HG02981 (cell line): ENCODE measurements at regions not wholly inside any gene's neighbourhood (a gene's known extent, or its start where the extent isn't known, plus 50 kb on each side); places are given as distances from the start of the nearest gene placed in this dataset.

Experiments
- ATAC-seq: cut with Tn5 transposase; IDR thresholded peaks from one replicate; pipeline ENCODE4 v1.9.1; 2021; ENCODE audit warnings: mild to moderate bottlenecking, moderate library complexity; ENCODE audit not compliant: unreplicated experiment

DNA sequence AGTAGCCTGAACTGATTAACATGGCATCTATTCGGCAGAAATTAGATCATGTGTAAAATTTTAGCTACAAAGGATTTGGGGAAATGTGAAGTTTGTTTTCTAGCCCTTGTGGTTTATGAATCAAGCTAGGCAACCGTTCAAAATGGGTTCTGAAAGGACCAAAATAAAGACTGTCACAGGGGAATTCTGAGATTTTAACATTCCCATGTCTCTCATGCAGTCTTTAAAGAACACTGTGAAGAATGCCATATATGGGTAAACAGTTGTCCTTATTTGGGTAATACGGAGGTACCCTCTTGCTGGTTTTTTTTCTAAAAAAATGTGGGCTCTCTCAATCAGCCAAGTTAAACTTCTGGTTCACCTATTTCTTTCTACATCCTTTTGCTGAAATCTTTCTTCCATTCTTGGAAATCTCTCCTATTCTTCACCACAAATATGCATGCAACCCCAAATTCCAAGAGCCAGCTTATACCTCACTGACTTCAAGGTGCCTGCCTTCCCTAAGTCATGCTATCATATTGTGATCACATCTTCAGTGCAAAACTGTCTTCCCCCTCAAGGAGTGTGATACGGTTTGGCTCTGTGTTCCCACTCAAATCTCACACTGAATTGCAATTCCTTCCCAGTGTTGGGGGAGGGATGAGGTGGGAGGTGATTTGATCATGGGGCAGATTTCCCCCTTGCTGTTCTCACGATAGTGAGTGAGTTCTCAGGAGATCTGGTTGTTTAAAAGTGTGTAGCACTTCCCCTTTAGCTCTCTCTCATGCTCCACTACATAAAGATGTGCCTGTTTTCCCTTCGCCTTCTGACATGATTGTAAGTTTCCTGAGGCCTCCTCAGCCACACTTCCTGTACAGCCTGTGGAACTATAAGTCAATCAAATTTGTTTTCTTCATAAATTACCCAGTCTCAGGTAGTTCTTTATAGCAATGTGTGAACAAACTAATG lies 308.7 kb downstream of the TTLL7 start:
- ATAC-seq: no peak

DNA sequence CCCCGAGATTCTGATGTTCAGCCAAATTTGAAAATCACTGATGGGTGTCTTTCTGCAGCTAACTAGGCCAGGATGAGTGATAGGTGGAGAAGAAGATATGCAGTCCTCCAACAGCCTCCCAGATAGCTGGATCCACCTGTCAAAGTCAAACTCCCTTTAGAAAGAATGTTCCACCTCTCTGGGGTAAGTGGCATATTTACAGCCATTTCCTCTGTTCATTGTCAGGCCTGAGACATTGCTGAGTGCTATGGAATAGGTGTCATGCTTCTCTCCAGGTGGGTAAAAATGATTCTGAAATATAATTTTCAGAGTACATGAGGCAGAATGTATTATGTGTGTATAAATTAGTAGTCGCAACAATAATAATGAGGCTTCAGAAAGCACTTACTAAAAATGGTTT lies 316.8 kb downstream of the TTLL7 start:
- ATAC-seq: no peak

DNA sequence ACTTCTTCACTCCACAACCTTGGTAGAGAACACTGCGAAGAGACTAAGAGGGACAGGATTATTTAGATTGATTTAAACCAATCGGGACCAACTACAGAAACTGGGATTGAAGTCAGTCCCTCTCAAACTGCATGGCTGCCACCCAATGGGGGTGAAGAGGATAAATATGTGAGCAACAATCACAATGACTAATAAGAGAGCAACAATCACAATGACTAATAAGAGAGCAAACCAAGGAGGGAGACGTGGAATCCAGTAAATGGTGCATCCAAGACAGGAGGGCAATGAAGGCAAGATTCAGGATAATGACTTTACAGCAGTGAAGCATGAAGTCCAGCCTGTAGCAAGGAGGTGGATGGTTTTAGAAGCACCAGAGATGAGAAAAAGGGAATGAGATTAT lies 322.8 kb downstream of the TTLL7 start:
- no peak for ATAC-seq

DNA sequence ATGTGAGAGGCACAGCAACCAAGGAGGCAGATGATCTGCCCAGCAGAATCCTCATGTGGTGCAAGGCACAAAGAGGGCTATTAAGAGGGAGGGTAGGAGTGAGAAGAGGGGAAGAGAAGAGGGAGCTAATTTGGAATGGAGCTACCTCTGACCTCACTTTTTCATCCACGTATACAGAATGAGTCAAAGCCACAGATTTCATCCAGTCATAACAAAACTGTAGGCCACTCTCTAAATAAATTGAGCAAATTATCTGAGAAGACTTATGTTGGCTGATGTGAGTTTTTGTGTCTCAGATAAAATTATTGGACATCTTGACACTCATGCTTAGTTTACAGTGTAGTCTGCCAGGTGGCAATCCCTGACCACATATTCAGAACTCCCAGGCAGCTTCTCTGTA lies 325.6 kb downstream of the TTLL7 start:
- ATAC-seq: peak; percentile 61

DNA sequence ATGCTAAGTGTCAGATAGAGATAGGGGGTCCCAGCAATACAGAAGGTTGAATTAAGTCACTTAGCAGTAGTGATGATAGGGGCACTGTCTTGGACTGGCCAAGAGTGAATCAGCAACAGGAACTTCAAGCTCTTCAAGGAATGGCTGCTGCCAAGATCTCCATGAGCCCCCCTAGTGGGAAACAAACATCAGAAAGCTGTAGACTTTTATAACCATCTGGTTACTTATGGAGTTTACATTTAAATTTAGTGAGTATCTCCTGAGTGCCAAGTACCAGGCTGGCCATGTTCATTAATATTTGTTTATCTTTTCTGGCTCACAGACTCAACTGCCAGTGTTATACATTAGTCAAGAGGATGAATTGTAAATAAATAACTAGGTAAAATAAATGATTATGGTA lies 327.3 kb downstream of the TTLL7 start:
- ATAC-seq: no peak

DNA sequence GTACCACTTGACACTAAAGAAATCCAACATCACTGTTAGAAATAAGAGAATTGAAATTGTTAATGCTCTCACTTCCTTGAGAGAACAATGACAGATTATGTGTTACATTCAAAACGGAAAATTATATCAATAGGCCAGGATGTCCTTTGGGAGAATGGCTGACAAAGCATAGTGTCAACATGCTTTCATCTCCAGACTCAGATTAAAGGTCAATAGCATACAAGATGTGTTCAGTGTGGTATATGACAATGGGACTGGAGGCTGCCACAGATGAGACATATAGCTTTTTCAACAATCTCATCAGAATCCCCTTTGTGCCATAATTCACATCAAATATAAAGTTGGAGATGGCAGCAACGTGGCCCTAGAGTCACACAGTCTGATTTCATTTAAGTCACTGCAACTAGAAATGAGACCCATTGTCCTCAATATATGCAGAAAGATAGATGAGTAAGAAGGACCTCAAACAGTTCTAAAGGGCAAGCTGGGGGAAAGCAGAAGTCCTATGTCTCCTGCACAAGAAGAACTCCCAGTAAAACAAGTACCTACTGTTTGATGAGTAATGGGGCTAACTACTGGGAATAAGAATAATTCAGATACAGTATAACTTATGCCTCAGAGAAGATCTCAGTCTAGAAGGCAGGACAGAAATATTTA lies 327.9 kb downstream of the TTLL7 start:
- ATAC-seq: no peak

DNA sequence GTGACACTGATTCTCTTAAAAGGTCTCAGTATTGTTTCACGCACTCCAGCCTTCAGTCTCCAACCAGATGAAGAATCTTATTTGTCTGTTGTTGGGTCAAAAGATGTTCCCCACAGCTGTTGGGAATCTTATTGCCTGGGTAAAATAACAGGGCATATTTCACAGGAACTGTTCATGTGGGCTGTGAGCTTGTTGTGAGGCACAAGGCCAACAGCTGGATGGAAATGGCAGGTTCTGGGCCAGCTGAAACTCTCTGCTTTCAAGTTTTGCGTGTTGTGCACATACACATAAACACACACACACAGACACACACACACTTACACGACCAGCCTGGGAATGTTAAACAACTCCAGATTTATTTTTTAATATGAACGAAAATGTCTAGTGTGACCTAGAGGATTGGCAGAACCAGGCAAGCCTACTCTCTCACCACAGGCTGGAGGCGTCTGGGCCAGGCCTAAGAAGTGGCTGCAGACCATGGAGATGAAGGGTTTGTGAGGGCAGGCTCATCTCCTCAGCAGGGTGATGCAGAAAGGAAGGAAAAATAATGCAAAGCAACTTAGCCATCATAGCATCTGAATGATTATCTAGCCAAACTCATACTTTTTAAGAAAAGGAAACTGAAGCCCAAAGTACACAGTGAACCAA lies 357.0 kb downstream of the TTLL7 start:
- no peak for ATAC-seq

DNA sequence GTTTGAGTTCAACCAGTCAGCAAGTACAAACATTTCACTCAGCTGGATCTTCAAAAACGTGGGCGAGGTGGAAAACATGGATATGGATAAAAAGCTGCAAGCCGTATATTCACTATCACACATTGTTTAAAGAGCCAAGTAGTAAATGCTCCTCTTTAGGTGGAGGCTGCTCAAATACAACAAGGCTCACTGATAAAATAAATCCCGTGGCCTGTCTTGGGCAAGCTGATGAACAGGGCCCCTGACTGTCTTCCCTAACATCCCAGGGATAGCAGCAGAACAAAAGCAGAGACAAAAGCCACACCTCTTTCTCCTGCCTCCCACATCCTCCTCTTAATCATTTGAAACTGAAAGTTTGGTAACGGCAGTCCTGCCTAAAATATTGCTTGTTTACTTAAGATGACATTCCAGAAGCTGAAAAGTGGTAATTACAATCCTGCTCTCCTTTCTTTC lies 357.7 kb downstream of the TTLL7 start:
- ATAC-seq: no peak

DNA sequence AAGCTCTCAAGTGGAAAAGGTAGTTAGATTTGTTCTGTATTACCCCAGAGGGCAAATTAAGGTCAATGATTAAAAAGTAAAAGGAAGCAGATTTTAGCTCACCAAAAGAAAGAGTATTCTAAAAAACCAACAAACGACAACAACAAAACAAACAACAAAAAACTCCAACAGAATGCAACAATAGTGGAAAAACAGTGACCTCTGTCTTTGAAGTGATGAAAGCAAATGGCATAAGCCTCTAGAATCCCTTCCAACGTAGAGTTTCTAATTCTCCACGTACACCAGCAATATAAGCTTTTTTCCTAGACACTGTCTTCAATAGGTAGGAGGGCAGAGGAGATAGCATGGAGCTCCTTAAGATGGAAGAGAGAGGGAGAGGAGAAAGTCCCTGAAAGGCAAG lies 359.1 kb downstream of the TTLL7 start:
- no peak for ATAC-seq

DNA sequence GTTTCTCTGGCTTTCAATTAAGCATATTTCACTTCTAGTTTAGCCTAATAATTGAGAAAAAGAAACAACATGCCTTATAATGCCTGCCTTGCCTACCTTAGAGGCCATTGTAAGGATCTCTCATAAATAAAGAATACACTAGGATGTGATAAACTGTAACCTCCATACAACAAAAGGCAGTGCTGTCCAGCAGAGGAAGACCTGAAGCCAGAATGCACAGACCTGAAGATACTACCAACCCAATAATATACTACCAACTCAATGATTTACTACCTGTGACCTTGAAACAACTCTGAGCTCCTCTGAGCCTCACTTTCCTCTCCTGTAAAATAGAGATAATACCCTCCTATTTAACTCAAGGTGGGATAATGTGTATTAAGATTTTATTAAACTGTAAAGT lies 361.3 kb downstream of the TTLL7 start:
- ATAC-seq: no peak

DNA sequence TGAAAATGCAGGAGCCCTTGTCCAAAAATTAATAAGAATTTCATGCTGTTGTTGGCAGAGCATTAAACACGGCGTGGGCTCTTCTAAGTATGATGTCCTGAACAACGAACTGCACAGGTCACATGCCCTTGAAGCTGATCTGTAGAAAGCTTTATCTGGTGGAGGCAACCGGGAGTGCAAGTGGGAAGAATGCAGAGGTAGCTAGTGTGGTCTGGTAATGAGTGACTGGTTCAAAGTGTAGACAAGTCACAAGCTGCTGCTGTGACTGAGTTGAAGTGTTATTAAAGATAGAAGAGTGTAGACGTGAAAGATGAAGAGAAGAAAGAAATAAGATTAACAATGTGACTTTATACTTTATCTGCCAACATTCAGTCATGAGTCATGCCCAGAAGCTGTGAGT lies 361.9 kb downstream of the TTLL7 start:
- ATAC-seq: no peak

DNA sequence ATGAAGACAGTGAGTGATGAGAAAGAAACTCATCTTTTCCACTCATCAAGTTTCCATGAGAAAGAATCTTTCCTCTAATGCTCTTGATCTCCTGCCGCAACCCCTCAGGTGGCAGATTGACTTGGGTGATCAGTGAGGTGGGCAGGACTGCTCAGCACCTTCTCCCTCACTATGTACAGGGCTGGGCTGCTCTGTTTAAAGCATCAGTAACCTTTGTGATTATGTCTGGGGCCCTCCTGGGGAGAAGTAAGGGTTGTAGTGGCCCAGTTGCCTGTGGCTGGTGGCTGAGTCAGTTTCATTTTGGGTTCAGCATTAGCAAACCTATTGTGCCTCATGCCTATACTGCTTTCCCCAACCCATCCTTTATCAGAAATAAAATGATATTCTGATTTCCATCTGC lies 366.0 kb downstream of the TTLL7 start:
- ATAC-seq: no peak

DNA sequence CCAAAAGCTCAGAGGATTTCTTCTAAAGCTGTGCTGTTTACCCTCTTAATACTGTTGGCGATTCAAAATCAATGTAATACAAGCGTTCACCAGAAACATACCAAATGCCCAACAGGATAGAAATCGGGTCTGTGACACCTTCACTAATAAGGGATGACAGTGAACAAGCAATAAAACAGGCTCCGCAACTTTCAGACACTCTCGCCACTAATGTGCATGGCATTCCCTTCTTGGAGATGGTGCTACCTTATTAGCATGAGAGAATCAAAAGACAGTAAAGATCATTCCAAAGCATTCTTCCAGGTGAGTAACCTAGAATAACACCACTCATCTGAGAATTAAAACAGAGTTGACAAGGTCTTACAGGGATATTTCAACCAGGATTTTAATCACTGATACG lies 367.1 kb downstream of the TTLL7 start:
- no peak for ATAC-seq

DNA sequence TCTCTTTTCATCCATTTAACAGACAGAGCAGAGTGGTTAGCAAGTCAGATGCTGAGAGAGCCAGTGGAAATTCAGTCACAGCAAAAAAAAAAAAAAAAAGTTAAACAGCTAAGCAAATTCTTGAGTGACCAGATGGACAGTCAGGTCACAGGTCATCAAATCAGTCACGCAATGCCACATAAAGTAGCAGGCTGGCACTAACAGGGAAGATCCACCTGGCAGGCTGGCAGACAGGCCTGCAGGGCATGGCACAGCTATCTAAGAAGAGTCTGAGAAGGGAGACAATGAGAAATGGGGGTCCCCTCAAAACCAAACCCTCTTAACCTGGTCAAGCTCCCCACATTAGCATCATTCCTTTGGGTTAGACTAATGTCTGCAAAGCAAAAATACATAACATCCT lies 371.9 kb downstream of the TTLL7 start:
- ATAC-seq: no peak

DNA sequence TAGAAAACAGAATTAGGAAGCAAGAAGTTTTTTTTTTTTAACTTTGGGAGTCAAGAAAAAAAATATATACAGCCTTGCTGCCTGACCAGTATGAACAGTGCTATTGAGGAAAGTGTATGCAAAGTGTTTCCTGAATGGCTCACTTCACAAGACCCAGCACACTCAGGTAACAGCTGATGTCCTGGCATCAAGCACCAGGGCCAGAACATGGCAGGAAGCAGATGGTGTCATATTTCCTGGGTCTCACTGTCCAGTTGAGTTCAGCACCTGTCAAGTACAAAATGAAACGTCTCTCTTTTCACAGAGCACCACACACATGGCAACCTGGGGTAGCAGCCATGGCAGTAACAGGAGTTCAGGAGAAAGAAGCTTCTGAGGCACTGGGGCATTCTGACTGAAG lies 372.3 kb downstream of the TTLL7 start:
- ATAC-seq: no peak

DNA sequence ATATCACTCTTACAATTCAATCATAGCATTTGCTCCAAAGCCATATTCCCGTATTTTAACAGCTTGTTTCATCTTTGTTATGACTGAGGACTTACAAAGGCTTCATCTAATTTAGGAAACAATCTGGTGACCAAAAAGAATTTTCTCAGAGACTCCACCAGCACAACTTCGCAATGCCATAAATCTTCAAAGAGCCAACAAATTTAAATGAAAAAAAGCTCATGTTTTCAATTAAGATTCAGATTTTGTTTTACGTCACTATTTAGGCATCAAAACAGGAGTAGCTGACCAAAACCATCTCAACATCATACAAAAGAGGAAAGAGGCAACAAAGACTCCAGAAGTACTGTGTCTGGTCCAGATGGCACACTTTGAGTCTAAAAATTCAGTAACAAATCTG lies 373.3 kb downstream of the TTLL7 start:
- ATAC-seq: no peak

DNA sequence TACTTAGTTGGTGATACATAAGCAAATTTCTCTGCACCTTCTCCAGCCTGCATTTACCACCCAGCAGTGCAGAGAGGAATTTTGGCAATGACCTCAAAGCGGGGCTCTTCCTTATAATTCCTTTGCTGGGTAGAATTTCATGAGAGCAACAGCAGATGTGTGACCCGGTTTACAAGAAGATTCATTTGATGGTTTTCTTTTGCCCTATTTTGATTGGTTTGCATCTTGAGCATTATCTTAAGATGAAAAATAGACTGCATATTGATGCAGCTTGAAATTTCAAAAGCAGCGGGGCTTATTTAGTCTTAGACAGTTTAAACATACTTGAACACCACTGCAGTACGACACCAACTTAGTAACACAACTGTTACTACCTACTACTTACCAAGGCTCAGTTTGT lies 378.9 kb downstream of the TTLL7 start:
- ATAC-seq: no peak

DNA sequence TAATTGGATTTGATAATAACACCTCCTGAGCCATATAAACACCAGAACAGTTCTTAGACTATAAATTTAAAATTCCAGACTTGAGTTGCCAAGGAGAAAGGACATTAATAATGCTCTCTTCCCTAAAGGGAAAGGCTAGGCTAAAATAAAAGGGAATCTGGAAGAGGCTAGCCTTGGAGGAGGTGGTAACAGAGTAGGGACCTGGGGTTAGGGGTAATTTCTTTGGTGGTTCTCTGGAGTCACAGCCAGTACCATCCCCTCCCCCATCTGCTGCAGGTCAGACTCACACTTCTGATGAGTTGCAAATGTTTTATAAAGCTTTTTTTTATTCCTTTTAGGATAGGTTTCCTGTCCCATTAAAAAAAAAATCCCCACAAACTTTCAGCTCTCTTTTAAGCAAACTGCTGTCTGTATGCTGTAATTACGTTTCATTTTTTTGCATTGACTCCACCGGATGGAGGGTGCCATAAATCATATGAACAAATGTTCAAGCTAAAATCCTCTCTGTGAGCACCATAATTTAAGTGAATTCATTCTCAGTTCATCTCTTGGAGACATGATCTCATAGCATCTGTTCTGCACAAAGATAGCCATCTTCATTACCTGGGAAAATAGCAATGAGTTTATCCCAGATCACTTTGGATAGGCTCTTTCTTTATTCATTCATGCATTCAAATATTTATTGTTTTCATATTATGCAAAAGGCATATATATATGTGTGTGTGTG lies 379.6 kb downstream of the TTLL7 start:
- no peak for ATAC-seq

DNA sequence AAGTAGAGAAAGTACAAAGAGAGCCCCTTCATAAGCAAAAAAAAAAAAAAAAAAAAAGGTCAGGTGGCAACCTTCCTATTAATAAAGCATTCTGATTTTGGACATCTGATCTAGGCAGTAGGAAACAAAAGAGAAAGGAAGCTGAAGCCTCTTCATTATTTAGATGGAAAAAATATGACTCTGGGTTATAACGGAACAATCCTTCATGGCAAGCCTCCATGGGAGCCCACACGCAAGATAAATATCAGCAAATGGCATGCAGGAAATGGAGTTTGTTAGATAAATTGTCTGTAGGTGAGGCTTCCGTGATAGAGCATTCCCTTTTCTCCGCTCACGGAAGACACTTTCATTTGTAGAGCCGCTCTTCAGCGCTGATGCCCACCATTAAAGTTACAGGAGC lies 381.0 kb downstream of the TTLL7 start:
- no peak for ATAC-seq

DNA sequence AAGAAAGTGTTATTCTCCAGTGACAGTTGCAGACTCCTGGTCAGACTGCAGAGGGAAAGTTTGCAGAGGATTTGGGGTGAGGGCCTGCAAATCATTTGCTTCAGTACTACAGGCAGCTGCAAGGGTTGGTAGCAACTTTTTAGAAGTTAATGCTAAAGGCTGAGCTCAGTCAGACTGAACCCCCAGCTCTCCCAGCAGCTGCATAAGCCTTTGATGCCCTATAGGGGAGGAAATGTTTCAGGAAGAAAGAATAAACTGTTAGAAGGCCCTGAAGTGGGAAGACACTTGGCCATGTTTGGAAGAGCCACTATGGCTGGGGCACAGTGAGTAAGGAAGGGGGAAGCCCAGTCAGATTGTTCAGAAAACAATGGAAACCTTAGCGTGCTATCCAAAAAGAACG lies 383.6 kb downstream of the TTLL7 start:
- ATAC-seq: no peak

DNA sequence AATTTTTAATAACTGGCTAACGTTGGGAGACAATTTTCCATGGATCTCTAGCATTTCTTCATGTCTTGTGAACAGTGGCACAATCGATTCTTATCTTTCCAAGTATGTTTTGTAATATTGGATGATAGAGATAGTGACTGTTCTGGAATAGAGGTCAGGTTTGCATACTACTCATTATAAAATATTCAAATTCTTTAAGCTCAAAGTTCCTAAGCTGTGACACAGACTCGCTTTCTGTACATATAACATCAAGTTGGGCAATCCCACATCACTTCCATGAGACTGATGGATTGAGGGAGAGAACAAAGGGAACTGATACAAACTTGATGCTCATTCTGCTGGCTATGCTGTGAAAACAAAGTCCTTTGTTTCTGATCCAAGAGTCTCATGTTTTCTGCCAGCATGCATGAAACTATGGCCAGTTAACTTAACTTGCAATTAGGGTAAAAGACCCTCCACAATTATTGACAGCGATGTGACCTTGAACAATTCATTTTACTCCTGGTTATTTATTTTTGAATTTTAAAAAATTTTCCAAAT lies 392.4 kb downstream of the TTLL7 start:
- no peak for ATAC-seq
